ENCODE measurements at regions not wholly inside any gene's neighbourhood (a gene's known extent, or its start where the extent isn't known, plus 50 kb on each side); places are given as distances from the start of the nearest gene placed in this dataset.
A peak's percentile ranks its signal among the peaks of the same experiment; 100 is the strongest.

DNA sequence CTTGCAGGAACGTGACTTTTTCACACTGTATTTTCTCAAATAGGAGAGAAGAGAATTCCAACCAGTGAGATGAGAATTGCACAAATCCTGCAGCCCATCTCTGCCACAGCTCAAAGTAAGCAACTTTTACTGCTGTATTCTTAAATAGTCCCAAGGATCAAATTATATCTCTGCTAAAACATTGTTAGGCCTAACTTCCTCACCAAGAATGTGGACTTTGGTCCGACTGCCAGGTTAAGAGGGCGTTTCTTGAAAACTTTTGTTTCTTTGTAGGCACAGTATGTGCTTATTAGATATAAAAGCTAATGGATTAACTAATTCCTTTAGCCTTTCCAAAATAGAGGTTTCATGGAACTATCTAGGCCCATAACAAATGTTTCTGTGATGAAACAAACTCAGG, 61.4 kb upstream of the IFNG-AS1 start:
- no peaks in the 10 kb centered on the region for H3K27me3 ChIP-seq (ENCODE audit: control insufficient read depth, insufficient read depth, low read length)
- no peak overlapping the region for H3K4me3 ChIP-seq (ENCODE audit: low read length)
- no peaks in the 10 kb centered on the region for H3K36me3 ChIP-seq (ENCODE audit: control insufficient read depth, insufficient read depth, low read length)
- H3K27ac ChIP-seq (ENCODE audit: low read length), result peak overlapping the region; percentile 5
- H3K9me3 ChIP-seq (ENCODE audit: control insufficient read depth, low read depth, low read length), result no peaks in the 10 kb centered on the region
- 40% methylated on average over 1 of the region's 3 CpGs for WGBS (ENCODE audit: insufficient coverage, low lambda C conversion rate)
- H3K4me1 ChIP-seq (ENCODE audit: control insufficient read depth, insufficient read depth, low read length), result peaks cover 18% of the 10 kb centered on the region
- peak in 1 of 2 donors; percentile 46 for DNase-seq

DNA sequence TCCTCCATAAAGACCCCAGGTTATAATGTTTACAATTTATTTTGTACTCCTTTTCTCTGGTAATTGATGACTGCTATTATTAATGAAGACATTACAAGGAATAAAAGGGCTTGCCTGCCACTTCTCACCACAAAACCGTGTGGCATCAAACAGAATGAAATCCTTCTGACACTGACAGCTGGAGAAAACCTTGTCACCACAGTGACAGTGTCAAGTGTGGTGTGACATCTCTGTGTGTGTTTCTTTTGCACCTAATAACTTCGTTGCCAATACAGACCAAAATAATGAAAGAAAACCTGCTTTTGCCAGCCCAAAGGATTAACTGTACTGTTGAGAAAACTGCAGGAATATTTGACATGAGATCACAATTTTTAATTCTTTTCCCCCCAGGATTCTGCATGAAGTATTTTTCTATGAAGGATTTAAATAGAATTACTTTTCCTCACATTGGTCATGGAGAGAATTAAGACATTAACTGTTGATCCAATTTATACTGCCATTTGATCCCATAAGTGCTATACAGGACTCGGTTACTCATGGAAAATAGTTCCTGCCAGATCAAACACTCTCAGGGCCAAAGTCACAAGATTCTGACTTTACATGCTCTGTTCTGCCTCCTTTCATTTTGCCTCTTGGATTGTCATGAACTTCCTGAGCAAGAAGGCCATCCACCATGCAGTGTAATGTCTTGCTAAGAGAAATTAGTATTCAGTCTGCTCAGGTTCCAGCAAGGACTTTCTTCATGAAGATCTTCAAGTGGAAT, 60.4 kb upstream of the IFNG-AS1 start:
- H3K27ac ChIP-seq (ENCODE audit: low read length), result peak overlapping the region; percentile 7
- peaks cover 18% of the 10 kb centered on the region for H3K4me1 ChIP-seq (ENCODE audit: control insufficient read depth, insufficient read depth, low read length)
- WGBS (ENCODE audit: insufficient coverage, low lambda C conversion rate), result 50% methylated on average over 1 of the region's 3 CpGs
- DNase-seq, result peak in 1 of 2 donors; percentile 56
- H3K9me3 ChIP-seq (ENCODE audit: control insufficient read depth, low read depth, low read length), result no peaks in the 10 kb centered on the region
- H3K4me3 ChIP-seq (ENCODE audit: low read length), result no peak overlapping the region
- H3K27me3 ChIP-seq (ENCODE audit: control insufficient read depth, insufficient read depth, low read length), result no peaks in the 10 kb centered on the region
- H3K36me3 ChIP-seq (ENCODE audit: control insufficient read depth, insufficient read depth, low read length), result no peaks in the 10 kb centered on the region

DNA sequence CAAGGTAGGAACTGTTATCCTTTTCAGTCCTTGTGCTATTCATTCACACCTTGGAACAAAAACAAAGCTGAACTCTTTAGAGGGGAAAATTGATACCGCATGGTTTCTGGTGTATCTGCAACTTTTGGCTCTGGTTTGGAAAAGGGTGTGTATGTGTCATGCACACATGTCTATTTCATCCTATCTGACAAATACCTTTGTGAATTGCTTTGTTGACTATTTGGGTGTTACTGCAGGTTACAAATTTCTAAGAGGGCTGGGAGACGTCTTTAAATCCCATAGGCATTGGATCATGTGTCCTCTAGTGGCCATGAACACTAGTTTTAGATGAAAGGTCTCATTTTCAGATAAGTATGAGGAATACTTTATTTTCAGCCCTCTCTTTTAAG, 59.9 kb upstream of the IFNG-AS1 start:
- H3K4me1 ChIP-seq (ENCODE audit: control insufficient read depth, insufficient read depth, low read length), result peaks cover 18% of the 10 kb centered on the region
- H3K9me3 ChIP-seq (ENCODE audit: control insufficient read depth, low read depth, low read length), result no peaks in the 10 kb centered on the region
- H3K4me3 ChIP-seq (ENCODE audit: low read length), result no peak overlapping the region
- no peaks in the 10 kb centered on the region for H3K36me3 ChIP-seq (ENCODE audit: control insufficient read depth, insufficient read depth, low read length)
- DNase-seq, result no peak
- H3K27me3 ChIP-seq (ENCODE audit: control insufficient read depth, insufficient read depth, low read length), result no peaks in the 10 kb centered on the region
- 17% methylated on average over 1 of the region's 2 CpGs for WGBS (ENCODE audit: insufficient coverage, low lambda C conversion rate)
- peak overlapping the region; percentile 7 for H3K27ac ChIP-seq (ENCODE audit: low read length)

DNA sequence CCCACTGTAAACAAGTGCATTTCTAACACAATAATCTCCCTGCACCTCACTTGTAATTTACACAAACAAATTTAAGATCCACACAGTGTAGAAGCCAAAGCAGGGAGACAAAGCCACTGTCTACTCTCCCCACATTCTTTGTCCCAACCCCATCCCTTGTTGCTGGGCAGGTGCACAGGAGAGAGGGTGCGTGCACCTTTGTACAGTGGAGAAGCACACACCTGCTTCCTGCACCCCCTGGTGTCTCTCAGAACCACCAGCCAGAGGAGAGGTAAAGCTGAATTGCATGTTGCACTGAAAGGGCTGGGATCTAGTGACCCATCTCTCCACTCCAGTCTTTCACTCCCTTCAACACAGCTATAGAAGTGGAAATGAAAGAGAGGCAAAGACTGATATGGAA, 51.4 kb upstream of the IFNG-AS1 start:
- H3K4me3 ChIP-seq (ENCODE audit: low read length), result no peak overlapping the region
- peaks cover 13% of the 10 kb centered on the region for H3K4me1 ChIP-seq (ENCODE audit: control insufficient read depth, insufficient read depth, low read length)
- peak in 1 of 2 donors; percentile 16 for DNase-seq
- H3K9me3 ChIP-seq (ENCODE audit: control insufficient read depth, low read depth, low read length), result no peaks in the 10 kb centered on the region
- H3K27ac ChIP-seq (ENCODE audit: low read length), result no peak overlapping the region
- H3K36me3 ChIP-seq (ENCODE audit: control insufficient read depth, insufficient read depth, low read length), result no peaks in the 10 kb centered on the region
- WGBS (ENCODE audit: insufficient coverage, low lambda C conversion rate), result no CpG with 5 or more reads among the region's 1 CpG
- H3K27me3 ChIP-seq (ENCODE audit: control insufficient read depth, insufficient read depth, low read length), result no peaks in the 10 kb centered on the region
